GDM1 (cell line): ENCODE measurements at regions not wholly inside any gene's neighbourhood (a gene's known extent, or its start where the extent isn't known, plus 50 kb on each side); places are given as distances from the start of the nearest gene placed in this dataset.
"Not testable (repeated sequence)": the region's sequence is repeated elsewhere in the genome, so short reads cannot be mapped to it uniquely, and the experiment has no call there.

Experiments used
- DNase-seq: peaks from one replicate; lab custom pipeline; 2025; lab: John Stamatoyannopoulos, UW

- DNase-seq = no peak
These were observed 184.5 kb upstream of the MARCKS start for GRCh38 chr6:113672491-113673149.

- no peak for DNase-seq
These were observed 183.1 kb upstream of the MARCKS start for GRCh38 chr6:113674075-113674474.

GRCh38 chr6:113676057-113676456, 181.1 kb upstream of the MARCKS start:
- no peak for DNase-seq

GRCh38 chr6:113676968-113677367, 180.2 kb upstream of the MARCKS start:
- DNase-seq = no peak

- no peak for DNase-seq
These were observed 178.1 kb upstream of the MARCKS start for GRCh38 chr6:113679051-113679450.

- DNase-seq = no peak
These were observed 176.8 kb upstream of the MARCKS start for GRCh38 chr6:113680301-113680700.

- no peak for DNase-seq
These were observed 173.2 kb upstream of the MARCKS start for GRCh38 chr6:113683968-113684367.

- no peak for DNase-seq
These were observed 172.7 kb upstream of the MARCKS start for GRCh38 chr6:113684382-113684901.

GRCh38 chr6:113686049-113686448, 171.1 kb upstream of the MARCKS start:
- no peak for DNase-seq

- not testable (repeated sequence) for DNase-seq
These were observed 167.5 kb upstream of the MARCKS start for GRCh38 chr6:113689620-113690019.

- no peak for DNase-seq
These were observed 166.6 kb upstream of the MARCKS start for GRCh38 chr6:113690281-113691259.

GRCh38 chr6:113691260-113691656, 165.9 kb upstream of the MARCKS start:
- no peak for DNase-seq

GRCh38 chr6:113693851-113694250, 163.3 kb upstream of the MARCKS start:
- no peak for DNase-seq

GRCh38 chr6:113694278-113695077, 162.7 kb upstream of the MARCKS start:
- no peak for DNase-seq

- no peak for DNase-seq
These were observed 161.6 kb upstream of the MARCKS start for GRCh38 chr6:113695516-113695915.

GRCh38 chr6:113696960-113697359, 160.2 kb upstream of the MARCKS start:
- DNase-seq = no peak

GRCh38 chr6:113697632-113698410, 159.3 kb upstream of the MARCKS start:
- DNase-seq = no peak

GRCh38 chr6:113699239-113699638, 157.9 kb upstream of the MARCKS start:
- DNase-seq = no peak

- no peak for DNase-seq
These were observed 155.4 kb upstream of the MARCKS start for GRCh38 chr6:113701552-113702254.

GRCh38 chr6:113707194-113707593, 150.0 kb upstream of the MARCKS start:
- DNase-seq = no peak
